Trophoblast cell (in vitro differentiated cells and primary cell): ENCODE measurements at regions not wholly inside any gene's neighbourhood (a gene's known extent, or its start where the extent isn't known, plus 50 kb on each side); places are given as distances from the start of the nearest gene placed in this dataset.

Experiments
- DNase-seq, 2 donors: peaks; one replicate each; pipeline ENCODE4 v3.0.0-alpha.2; 2016
- H2AFZ ChIP-seq: 2 replicates; pipeline ENCODE4 v1.6.1; 2013; ENCODE audit warnings: low read length, moderate library complexity, mild to moderate bottlenecking; ENCODE audit not compliant: insufficient read depth, poor library complexity
- H2AK5ac ChIP-seq: 2 replicates; pipeline ENCODE4 v1.6.1; 2013; ENCODE audit warnings: mild to moderate bottlenecking, low read length
- H2BK120ac ChIP-seq: 2 replicates; pipeline ENCODE4 v1.6.1; 2013; ENCODE audit warnings: low read length, mild to moderate bottlenecking, moderate library complexity; ENCODE audit not compliant: insufficient read depth, poor library complexity
- H2BK12ac ChIP-seq: 2 replicates; pipeline ENCODE4 v1.6.1; 2013; ENCODE audit warnings: mild to moderate bottlenecking, low read length, moderate library complexity
- H2BK5ac ChIP-seq: 2 replicates; pipeline ENCODE4 v1.6.1; 2013; ENCODE audit warnings: low read length, low read depth, moderate library complexity, mild to moderate bottlenecking; ENCODE audit not compliant: poor library complexity
- H3K14ac ChIP-seq: 2 replicates; pipeline ENCODE4 v1.6.1; 2013; ENCODE audit warnings: mild to moderate bottlenecking, low read length
- H3K18ac ChIP-seq: 2 replicates; pipeline ENCODE4 v1.6.1; 2013; ENCODE audit warnings: mild to moderate bottlenecking, low read length
- H3K23ac ChIP-seq: 2 replicates; pipeline ENCODE4 v1.6.1; 2013; ENCODE audit warnings: low read length
- H3K27ac ChIP-seq: 2 replicates; pipeline ENCODE4 v1.5.1; 2013; ENCODE audit warnings: low read depth, mild to moderate bottlenecking, inconsistent platforms, low read length, moderate library complexity
- H3K27me3 ChIP-seq: 2 replicates; pipeline ENCODE4 v1.6.1; 2013; ENCODE audit warnings: inconsistent platforms, mild to moderate bottlenecking, low read length, moderate library complexity; ENCODE audit not compliant: insufficient read depth
- H3K36me3 ChIP-seq, 2 experiments: 1 replicate in 1 of 2; 2 replicates in 1 of 2; pipeline ENCODE4 v1.6.1; 2013; ENCODE audit warnings: low read length in 2 of 2, mild to moderate bottlenecking in 2 of 2, moderate library complexity in 1 of 2; ENCODE audit not compliant: insufficient read depth in 2 of 2, control insufficient read depth in 1 of 2
- H3K4ac ChIP-seq: 2 replicates; pipeline ENCODE4 v1.6.1; 2013; ENCODE audit warnings: low read depth, mild to moderate bottlenecking, low read length, moderate library complexity
- H3K4me1 ChIP-seq, 2 experiments: 1 replicate in 1 of 2; 2 replicates in 1 of 2; pipeline ENCODE4 v1.6.1; 2013; ENCODE audit warnings: low read length in 2 of 2, mild to moderate bottlenecking in 2 of 2, moderate library complexity in 1 of 2; ENCODE audit not compliant: insufficient read depth in 2 of 2, control insufficient read depth in 1 of 2
- H3K4me2 ChIP-seq: 2 replicates; pipeline ENCODE4 v1.6.1; 2013; ENCODE audit warnings: inconsistent platforms, mild to moderate bottlenecking, low read length, moderate library complexity
- H3K4me3 ChIP-seq: 2 replicates; pipeline ENCODE4 v1.5.1; 2013; ENCODE audit warnings: mild to moderate bottlenecking, low read depth, low read length, inconsistent platforms
- H3K79me1 ChIP-seq: one replicate; pipeline ENCODE4 v1.6.1; 2013; ENCODE audit warnings: low read length
- H3K79me2 ChIP-seq: 2 replicates; pipeline ENCODE4 v1.6.1; 2013; ENCODE audit warnings: low read length, mild to moderate bottlenecking; ENCODE audit not compliant: control insufficient read depth, insufficient read depth, poor library complexity
- H3K9ac ChIP-seq: 2 replicates; pipeline ENCODE4 v1.6.1; 2013; ENCODE audit warnings: mild to moderate bottlenecking, low read length
- H3K9me3 ChIP-seq: 2 replicates; pipeline ENCODE4 v1.6.1; 2013; ENCODE audit warnings: low read depth, mild to moderate bottlenecking, control low read depth, inconsistent platforms, low read length; ENCODE audit not compliant: insufficient read depth
- H4K12ac ChIP-seq: 2 replicates; pipeline ENCODE4 v1.6.1; 2013; ENCODE audit warnings: low read depth, mild to moderate bottlenecking, low read length, moderate library complexity
- H4K8ac ChIP-seq: 2 replicates; pipeline ENCODE4 v1.6.1; 2013; ENCODE audit warnings: low read depth, mild to moderate bottlenecking, low read length, moderate library complexity
- H4K91ac ChIP-seq: one replicate; pipeline ENCODE4 v1.6.1; 2013; ENCODE audit warnings: low read depth, mild to moderate bottlenecking, low read length, moderate library complexity
- WGBS: extraction: QIAGEN DNeasy Blood & Tissue Kit; methylation state at CpG from one replicate; pipeline ENCODE4 v1.1.7; 2013; ENCODE audit warnings: missing lambda C conversion rate; ENCODE audit not compliant: insufficient read length, insufficient coverage; ENCODE audit errors: extremely low coverage; 5-methylcytosine and 5-hydroxymethylcytosine counted together

GRCh38 chr7:9504678-9505077 is 1071.3 kb downstream of the NXPH1 start:
- Histone ChIP-seq H3K27ac (no peak overlapping the region), H3K14ac (no peak overlapping the region), H3K4me2 (no peak overlapping the region), H2BK12ac (no peak overlapping the region), H3K18ac (no peak overlapping the region), H3K79me1 (no peaks in the 10 kb centered on the region), H4K12ac (no peak overlapping the region), H3K27me3 (no peaks in the 10 kb centered on the region), H3K23ac (no peak overlapping the region), H3K4ac (no peak overlapping the region), H2BK5ac (no peak overlapping the region), H4K8ac (no peak overlapping the region), H3K4me3 (no peak overlapping the region), H2BK120ac (no peak overlapping the region), H3K9me3 (no peaks in the 10 kb centered on the region), H3K79me2 (no peaks in the 10 kb centered on the region), H3K4me1 (no peaks in the 10 kb centered on the region), H2AK5ac (no peak overlapping the region), H3K9ac (no peak overlapping the region), H3K36me3 (no peaks in the 10 kb centered on the region), H2AFZ (no peak overlapping the region), H4K91ac (no peak overlapping the region)
- DNase-seq, result no peak
- WGBS, result no CpG with 5 or more reads among the region's 2 CpGs

GRCh38 chr7:9505516-9505915 is 1072.1 kb downstream of the NXPH1 start:
- no peak overlapping the region for H2AK5ac ChIP-seq
- no peak overlapping the region for H3K4me2 ChIP-seq
- H3K18ac ChIP-seq, result no peak overlapping the region
- no peaks in the 10 kb centered on the region for H3K79me1 ChIP-seq
- H3K9ac ChIP-seq, result no peak overlapping the region
- no peaks in the 10 kb centered on the region for H3K27me3 ChIP-seq
- no peak overlapping the region for H3K23ac ChIP-seq
- no peaks in the 10 kb centered on the region for H3K4me1 ChIP-seq
- no peak overlapping the region for H3K4me3 ChIP-seq
- no peak overlapping the region for H3K4ac ChIP-seq
- H4K8ac ChIP-seq, result no peak overlapping the region
- no peaks in the 10 kb centered on the region for H3K79me2 ChIP-seq
- no peak overlapping the region for H3K27ac ChIP-seq
- H3K36me3 ChIP-seq, result no peaks in the 10 kb centered on the region
- WGBS, result no CpG with 5 or more reads among the region's 2 CpGs
- no peak overlapping the region for H2BK12ac ChIP-seq
- no peak overlapping the region for H2AFZ ChIP-seq
- no peak overlapping the region for H3K14ac ChIP-seq
- H2BK120ac ChIP-seq, result no peak overlapping the region
- no peaks in the 10 kb centered on the region for H3K9me3 ChIP-seq
- no peak overlapping the region for H4K91ac ChIP-seq
- no peak overlapping the region for H2BK5ac ChIP-seq
- H4K12ac ChIP-seq, result no peak overlapping the region
- DNase-seq, result no peak

- H3K18ac ChIP-seq, result no peak overlapping the region
- no peak overlapping the region for H3K4ac ChIP-seq
- H3K4me2 ChIP-seq, result no peak overlapping the region
- H3K4me3 ChIP-seq, result no peak overlapping the region
- no peaks in the 10 kb centered on the region for H3K79me1 ChIP-seq
- no peak overlapping the region for H3K9ac ChIP-seq
- H2AFZ ChIP-seq, result no peak overlapping the region
- no peak overlapping the region for H3K14ac ChIP-seq
- no peak overlapping the region for H2BK120ac ChIP-seq
- H2AK5ac ChIP-seq, result no peak overlapping the region
- no peaks in the 10 kb centered on the region for H3K79me2 ChIP-seq
- no peak overlapping the region for H2BK12ac ChIP-seq
- H3K4me1 ChIP-seq, result no peaks in the 10 kb centered on the region
- H3K23ac ChIP-seq, result no peak overlapping the region
- H3K27me3 ChIP-seq, result no peaks in the 10 kb centered on the region
- DNase-seq, result no peak
- no peaks in the 10 kb centered on the region for H3K9me3 ChIP-seq
- no peak overlapping the region for H2BK5ac ChIP-seq
- H4K91ac ChIP-seq, result no peak overlapping the region
- no peaks in the 10 kb centered on the region for H3K36me3 ChIP-seq
- no peak overlapping the region for H4K12ac ChIP-seq
- no peak overlapping the region for H3K27ac ChIP-seq
- H4K8ac ChIP-seq, result no peak overlapping the region
- WGBS, result no CpG with 5 or more reads among the region's 3 CpGs
Measured at GRCh38 chr7:9507290-9507689, 1073.9 kb downstream of the NXPH1 start.

- no peak overlapping the region for H3K4me3 ChIP-seq
- H3K27me3 ChIP-seq, result no peaks in the 10 kb centered on the region
- no peak overlapping the region for H3K14ac ChIP-seq
- no peak overlapping the region for H2AFZ ChIP-seq
- H4K12ac ChIP-seq, result no peak overlapping the region
- no peak overlapping the region for H3K4ac ChIP-seq
- H2AK5ac ChIP-seq, result no peak overlapping the region
- DNase-seq, result peak in 1 of 2 donors; percentile 26
- H3K4me1 ChIP-seq, result no peaks in the 10 kb centered on the region
- H3K27ac ChIP-seq, result peak overlapping the region; percentile 26
- no peak overlapping the region for H2BK120ac ChIP-seq
- H4K91ac ChIP-seq, result no peak overlapping the region
- H3K36me3 ChIP-seq, result no peaks in the 10 kb centered on the region
- no peak overlapping the region for H3K4me2 ChIP-seq
- no peak overlapping the region for H2BK12ac ChIP-seq
- WGBS, result no CpG with 5 or more reads among the region's 4 CpGs
- no peaks in the 10 kb centered on the region for H3K79me1 ChIP-seq
- no peak overlapping the region for H3K9ac ChIP-seq
- H3K18ac ChIP-seq, result no peak overlapping the region
- H4K8ac ChIP-seq, result no peak overlapping the region
- H2BK5ac ChIP-seq, result no peak overlapping the region
- no peaks in the 10 kb centered on the region for H3K9me3 ChIP-seq
- H3K23ac ChIP-seq, result no peak overlapping the region
- no peaks in the 10 kb centered on the region for H3K79me2 ChIP-seq
Measured at GRCh38 chr7:9516662-9517061, 1083.3 kb downstream of the NXPH1 start.
